GM08714 (cell line): ENCODE measurements at regions not wholly inside any gene's neighbourhood (a gene's known extent, or its start where the extent isn't known, plus 50 kb on each side); places are given as distances from the start of the nearest gene placed in this dataset.

Experiments
- H3K4me3 ChIP-seq: fragments of 200-500 bp; sonication (Bioruptor generic); 2 replicates; pipeline ENCODE4 v1.5.1; 2014; ENCODE audit warnings: mild to moderate bottlenecking, low read length, inconsistent platforms
- ZNF274 ChIP-seq: IDR thresholded peaks from 2 replicates; pipeline ENCODE4 v1.6.1; 2012; ENCODE audit warnings: mild to moderate bottlenecking, low read depth, low read length

- H3K4me3 ChIP-seq, result no peak overlapping the region
- TF ChIP-seq ZNF274, result no peak
These were observed 632.3 kb downstream of the TBC1D22A start for GRCh38 chr22:47394504-47395440.

- TF ChIP-seq ZNF274, result no peak
- no peak overlapping the region for H3K4me3 ChIP-seq
These were observed 630.7 kb downstream of the TBC1D22A start for GRCh38 chr22:47393191-47393590.

- no peak for TF ChIP-seq ZNF274
- no peak overlapping the region for H3K4me3 ChIP-seq
These were observed 630.3 kb downstream of the TBC1D22A start for GRCh38 chr22:47392729-47393128.

DNA sequence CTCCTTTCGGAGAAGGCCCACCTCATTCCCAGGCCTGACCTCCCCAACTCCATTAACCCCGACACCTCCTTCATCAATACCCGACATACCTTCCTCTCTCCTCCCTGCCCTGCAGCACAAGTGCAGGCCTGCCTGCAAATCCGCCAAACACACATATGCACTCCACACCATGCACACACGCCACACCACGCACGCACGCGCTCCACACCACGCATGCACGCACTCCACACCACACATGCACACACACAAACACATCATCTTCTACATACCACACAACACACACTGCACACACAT is 629.6 kb downstream of the TBC1D22A start:
- no peak overlapping the region for H3K4me3 ChIP-seq
- no peak for TF ChIP-seq ZNF274

DNA sequence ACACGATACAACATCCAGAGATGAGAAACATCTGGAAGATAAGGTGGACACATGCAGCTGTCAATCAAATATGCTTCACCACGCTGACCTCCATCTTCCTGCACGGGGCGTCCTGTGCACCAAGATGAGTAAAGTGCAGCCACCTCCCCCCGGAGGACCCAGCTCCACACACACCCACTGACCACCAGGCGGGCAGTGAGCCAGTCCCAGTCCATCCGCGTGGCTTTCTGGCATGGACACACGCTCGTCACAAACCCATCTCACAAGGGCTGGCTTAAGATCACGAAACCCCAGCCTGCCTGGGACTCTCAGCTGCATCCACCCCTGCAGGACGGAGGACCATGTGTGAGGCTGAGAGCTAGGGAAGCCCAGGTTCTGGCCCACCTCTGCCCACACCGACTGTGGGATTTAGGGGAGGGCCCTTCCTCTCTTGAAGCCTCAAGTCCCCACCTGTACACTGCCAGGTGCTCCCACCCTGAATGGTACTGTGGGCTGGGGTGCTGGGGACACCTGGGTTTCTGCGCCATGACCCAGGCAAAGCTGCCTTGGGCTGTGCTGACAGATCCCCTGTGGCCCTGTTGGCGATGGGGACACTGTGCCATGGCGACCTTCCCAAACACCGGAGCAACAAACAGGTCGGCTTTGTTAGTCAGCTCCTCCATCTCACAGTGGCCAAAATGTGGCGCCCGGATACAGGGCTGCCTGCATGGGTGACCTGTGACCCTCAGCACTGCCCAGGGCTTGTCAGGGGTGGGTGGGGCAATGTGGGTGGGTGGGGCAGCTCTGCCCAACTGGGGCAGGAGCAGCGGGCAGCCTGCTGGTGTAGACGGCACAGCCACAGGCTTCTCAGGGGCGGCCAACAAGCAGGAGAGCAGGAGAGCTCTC is 629.0 kb downstream of the TBC1D22A start:
- H3K4me3 ChIP-seq, result no peak overlapping the region
- no peak for TF ChIP-seq ZNF274

DNA sequence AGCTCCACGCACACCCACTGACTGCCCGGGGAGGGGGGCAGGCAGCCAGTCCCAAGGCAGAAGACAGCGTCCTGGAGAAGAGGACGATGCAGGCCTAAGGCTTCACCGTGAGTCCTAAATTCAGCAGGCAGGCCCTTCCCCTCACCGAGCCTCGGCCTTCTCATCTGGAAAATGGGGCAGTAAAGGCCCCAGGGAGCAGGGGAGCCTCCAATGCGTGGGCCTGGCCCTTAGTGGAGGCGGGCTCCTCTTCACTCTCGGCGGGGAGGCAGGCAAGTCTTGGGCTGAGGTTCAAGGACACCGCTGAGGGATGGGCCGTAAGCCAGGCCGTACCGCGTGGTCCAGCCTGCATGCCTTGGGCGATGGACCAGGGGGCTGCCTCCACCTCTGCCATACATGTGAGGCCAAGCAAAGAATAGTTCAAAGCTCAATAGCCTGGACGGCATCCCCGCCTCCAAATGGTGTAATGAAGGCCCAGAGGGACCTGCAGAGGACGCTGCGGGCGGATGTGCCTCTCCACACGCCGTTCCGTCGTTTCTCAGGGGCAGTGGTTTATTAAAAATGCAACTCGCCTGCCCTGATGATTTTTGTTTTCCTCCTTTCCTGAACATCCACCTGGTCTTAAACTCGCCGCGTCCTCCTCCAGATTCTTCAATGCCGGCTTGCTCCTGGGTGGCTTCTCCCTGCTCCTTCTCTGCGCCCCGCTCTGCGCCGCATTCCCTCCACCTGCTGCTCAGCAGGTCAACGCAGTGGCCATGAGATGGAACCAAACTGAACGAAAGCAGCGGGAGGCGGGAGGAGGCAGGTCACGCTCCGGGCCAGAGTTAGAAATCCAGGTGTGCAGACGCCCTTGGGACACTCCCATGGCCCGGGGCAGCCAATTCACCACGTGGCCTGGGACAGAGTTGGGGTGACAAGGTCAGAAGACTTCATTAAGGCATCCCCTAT is 627.8 kb downstream of the TBC1D22A start:
- no peak for TF ChIP-seq ZNF274
- H3K4me3 ChIP-seq, result no peak overlapping the region

GRCh38 chr22:47389201-47389600 is 626.8 kb downstream of the TBC1D22A start:
- H3K4me3 ChIP-seq, result no peak overlapping the region
- no peak for TF ChIP-seq ZNF274

GRCh38 chr22:47388778-47389177 is 626.3 kb downstream of the TBC1D22A start:
- no peak for TF ChIP-seq ZNF274

DNA sequence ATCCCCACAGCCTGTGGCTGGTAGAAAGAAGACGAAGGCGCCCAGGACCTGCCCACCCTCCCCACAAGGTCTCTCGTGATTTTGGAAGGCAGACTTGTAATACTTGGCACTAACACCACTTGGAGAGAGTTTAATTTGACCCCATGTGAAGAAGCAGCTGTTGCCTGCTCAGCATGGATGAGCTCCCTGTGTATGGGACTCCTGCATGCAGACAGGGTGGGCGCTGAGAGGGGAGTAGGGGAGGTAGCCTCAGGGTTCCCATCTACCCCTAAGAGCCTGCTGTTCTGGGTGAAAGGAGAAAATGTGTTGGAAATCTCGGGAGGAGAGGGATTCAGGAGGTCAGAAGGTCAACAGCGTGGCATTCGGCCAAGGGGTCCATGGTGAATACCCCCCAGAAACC is 625.9 kb downstream of the TBC1D22A start:
- no peak for TF ChIP-seq ZNF274

More at GRCh38 chr22:47388778-47389177, 626.3 kb downstream of the TBC1D22A start:
- no peak overlapping the region for H3K4me3 ChIP-seq

DNA sequence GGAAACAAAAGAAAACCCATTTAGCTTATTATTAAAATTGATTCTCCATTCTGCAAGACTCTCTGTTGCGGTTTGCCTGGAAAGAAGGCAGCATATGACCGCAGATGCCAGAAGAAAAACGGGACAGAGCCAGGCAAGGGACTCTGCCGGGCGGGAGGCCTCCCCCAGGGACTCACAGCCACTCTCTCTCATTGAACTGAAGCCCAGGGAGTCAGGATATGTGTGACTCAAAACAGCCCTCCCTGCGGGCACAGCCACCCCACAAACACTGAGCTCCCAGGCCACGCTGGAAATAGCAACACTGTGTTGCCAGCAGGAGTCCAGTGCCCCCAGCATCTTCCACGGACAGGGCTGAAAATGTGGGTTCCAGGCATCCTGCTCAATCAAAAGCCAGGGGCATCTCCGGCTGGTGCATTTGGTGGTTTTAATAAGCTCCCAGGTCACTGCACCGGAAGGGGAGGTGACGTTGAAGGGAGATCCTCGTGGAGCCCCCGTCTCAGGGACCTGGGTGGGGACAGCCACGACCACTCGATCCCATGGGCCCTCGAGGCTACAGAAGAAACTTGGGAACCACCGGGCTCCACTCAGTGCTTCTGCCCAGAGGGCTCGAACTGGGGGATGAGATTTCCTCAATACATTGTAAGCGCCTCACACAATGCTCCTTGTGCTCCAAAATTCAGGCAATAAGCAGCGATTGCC is 624.5 kb downstream of the TBC1D22A start:
- no peak for TF ChIP-seq ZNF274
- no peak overlapping the region for H3K4me3 ChIP-seq

More for the DNA sequence above, 625.9 kb downstream of the TBC1D22A start:
- no peak overlapping the region for H3K4me3 ChIP-seq

DNA sequence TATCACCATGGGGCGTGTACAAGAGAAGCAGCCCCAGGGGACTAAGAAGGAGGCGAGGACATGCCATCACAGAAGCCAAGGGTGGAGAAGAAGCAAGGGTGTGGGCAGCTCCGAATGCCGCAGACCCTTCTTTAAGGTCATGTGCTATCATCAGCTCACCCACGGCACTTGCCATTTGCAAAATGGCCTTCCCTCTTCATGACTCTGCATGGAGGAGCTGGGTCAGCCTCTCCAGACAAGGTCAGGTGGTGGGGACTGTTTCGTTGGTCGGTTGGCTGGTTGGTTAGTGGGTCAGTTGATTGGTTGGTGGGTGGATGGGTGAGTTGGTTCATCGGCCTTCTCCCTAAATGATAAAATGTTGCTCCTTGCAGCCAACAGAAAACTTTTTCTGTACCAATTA is 622.5 kb downstream of the TBC1D22A start:
- TF ChIP-seq ZNF274, result no peak
- no peak overlapping the region for H3K4me3 ChIP-seq

GRCh38 chr22:47382164-47382890 is 619.9 kb downstream of the TBC1D22A start:
- TF ChIP-seq ZNF274, result no peak
- no peak overlapping the region for H3K4me3 ChIP-seq

- no peak overlapping the region for H3K4me3 ChIP-seq
- TF ChIP-seq ZNF274, result no peak
These were observed 618.8 kb downstream of the TBC1D22A start for GRCh38 chr22:47381240-47381639.
